GM18868 (cell line): ENCODE measurements at regions not wholly inside any gene's neighbourhood (a gene's known extent, or its start where the extent isn't known, plus 50 kb on each side); places are given as distances from the start of the nearest gene placed in this dataset.
"Not testable (repeated sequence)": the region's sequence is repeated elsewhere in the genome, so short reads cannot be mapped to it uniquely, and the experiment has no call there.

Experiments
- ATAC-seq: cut with Tn5 transposase; IDR thresholded peaks from one replicate; pipeline ENCODE4 v1.9.1; 2021; ENCODE audit warnings: mild to moderate bottlenecking, moderate library complexity; ENCODE audit not compliant: unreplicated experiment

DNA sequence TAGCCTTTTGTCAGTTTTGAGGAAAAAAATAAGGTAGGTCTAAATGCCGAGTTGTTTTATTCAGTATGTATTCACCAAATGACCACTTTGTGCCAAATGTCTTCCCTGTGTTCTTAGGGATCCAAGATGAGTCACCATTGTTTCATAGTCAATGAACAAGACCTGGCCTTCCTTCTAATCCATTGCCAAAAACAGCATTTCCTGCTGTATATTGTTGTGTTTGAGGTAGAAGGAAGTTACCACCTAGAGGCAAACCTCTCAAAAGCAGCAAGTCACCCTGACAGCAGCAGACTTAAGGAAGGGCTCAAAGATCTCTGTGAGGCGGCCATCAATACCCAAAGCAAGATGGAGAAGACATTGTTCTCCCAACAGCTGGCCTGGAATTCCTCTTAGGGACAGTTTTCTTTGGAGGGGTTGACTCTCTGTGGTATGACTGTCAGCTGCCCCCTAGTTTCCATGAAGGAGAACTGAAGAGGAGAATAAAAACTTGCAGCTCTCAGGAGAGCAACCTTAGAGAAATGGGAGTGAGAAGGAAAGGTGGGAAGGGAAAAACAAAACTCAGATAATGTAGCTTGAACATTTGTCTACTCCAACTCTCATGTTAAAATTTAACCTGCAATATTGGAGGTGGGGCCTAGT, 328.3 kb downstream of the LRATD1 start:
- no peak for ATAC-seq

DNA sequence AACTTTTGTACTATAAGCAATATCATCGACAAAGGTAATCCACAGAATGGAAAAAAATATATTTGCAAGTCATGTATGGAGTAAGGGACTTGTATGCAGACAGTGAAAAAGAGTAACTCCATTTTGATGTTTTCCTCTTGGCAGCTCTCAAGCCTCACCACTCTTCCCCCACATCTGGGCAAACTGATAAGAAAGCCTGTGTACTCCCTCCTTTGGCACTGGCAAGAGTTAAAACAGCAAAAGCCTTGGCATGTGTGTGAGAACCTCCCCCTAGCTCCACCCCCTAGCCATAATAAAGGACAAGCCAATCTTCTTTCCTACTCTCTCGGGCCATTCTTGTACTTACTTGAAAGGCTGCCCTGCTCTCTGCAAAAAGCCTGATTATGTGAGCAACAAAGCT, 335.2 kb downstream of the LRATD1 start:
- ATAC-seq: no peak

DNA sequence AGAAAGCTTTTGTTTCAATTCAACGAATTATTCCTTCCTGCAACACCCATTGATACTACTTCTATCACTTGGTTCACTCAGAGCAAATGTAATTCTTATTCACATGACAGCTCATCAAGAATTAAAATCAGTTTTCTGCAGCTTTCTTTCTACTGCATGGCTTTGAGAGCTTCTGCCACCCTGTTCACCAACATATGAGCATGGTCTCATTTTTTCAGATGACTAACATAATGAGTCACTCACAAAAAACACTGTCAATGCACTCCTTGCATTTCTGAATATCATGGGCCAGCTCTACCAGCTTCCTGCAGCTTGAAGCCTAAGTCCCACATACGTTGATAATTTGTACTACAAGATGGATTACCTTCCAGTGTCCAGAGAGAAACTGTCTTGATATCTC, 342.9 kb downstream of the LRATD1 start:
- ATAC-seq: no peak

DNA sequence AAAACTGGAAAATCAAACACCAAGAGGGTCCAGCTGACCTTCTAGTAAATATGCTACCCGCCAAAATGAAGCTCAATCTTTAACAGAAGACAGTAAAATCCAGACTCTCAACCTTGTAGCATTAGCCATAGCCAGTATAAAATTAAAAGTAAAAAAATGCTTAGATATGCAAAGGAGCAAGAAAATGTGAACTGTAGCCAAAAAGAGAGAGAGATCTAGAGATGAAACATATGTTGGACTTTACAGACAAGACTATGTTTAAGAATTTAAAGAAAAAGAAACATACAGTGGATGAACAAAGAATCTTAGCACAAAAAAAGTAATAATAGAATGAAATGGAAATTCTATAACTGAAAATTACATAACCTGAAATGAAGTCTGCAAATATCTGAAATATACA, 344.5 kb downstream of the LRATD1 start:
- ATAC-seq: no peak

DNA sequence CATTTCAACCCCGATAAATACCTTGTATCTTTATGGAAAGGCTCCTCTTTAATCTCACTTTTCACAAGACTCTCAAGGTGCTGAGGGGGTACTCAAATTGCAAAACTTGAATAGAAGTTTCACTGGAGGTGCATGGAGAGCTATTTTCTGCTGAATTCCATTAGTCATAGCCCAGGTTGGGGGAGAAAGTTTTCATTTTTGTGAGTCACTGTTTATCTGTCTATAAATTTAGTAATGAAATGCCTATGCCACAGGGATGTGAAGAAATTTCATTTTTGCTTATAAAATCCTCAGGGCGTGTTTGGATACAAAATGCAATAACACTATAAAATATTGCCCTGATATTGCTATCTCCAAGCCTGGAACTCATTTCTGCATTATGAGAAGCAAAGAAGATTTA, 346.3 kb downstream of the LRATD1 start:
- ATAC-seq: no peak

DNA sequence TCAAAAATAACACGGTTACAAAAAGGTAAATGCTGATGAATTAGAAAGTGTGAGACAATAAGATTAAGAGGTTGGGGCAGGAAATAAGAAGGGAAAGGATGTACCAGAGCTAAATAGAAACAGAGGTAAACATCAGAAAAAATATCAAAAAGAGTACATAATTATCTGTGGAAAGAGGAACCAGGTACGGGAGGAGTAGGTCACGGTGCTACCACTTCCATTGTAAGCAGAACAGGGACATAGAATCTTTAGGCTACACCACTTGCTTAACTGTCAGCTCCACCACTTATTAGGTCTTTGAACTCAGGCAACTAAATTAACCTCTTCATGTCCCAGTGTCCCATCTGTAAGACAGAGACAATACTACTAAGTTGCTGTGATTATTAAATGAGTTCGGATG, 350.3 kb downstream of the LRATD1 start:
- peak; percentile 59 for ATAC-seq

- ATAC-seq: no peak
Measured at GRCh38 chr2:14988600-14988999, 356.1 kb downstream of the LRATD1 start.

GRCh38 chr2:14991723-14992122, 359.2 kb downstream of the LRATD1 start:
- ATAC-seq: no peak

DNA sequence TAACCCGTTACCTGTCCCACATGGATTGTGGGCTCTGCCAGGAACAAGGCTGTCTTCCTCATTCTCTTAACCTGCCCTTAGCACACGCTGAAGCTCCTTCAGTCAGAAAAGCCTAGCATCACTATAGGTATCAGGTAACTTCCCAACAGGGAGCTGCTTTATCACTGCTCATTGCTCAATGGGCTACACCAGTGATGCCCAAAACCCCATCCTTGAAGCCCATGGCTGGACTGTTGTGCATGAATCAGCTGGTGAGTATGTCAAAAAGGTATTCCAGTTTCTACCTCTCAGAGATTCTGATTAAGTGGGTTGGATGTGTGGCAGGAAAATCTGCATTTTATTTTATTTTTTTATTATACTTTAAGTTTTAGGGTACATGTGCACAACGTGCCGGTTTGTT, 362.2 kb downstream of the LRATD1 start:
- ATAC-seq: no peak

- ATAC-seq: no peak
Measured at GRCh38 chr2:14996351-14997014, 364.0 kb downstream of the LRATD1 start.

DNA sequence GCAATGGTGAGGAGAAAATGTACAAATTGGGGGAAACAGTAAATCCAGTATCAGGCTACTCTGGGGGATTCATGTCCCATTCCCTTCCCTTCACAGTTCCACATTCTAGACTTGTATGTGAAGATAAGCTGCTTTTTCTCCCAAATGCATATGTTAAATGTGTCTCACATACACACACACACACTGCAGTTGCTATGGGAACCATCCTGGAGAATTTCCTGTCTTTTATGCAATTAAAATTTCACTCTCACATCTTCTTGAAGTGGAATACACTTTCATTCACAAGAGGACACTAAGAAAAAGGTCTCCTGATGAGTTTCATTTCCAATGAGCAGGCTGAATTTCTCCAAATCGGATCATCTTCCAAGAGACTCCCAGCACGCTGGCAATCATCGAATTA, 366.0 kb downstream of the LRATD1 start:
- no peak for ATAC-seq

- no peak for ATAC-seq
Measured at GRCh38 chr2:14999114-14999661, 366.7 kb downstream of the LRATD1 start.

- ATAC-seq: not testable (repeated sequence)
Measured at GRCh38 chr2:15002519-15002918, 370.0 kb downstream of the LRATD1 start.

GRCh38 chr2:15006667-15007066, 374.1 kb downstream of the LRATD1 start:
- no peak for ATAC-seq

DNA sequence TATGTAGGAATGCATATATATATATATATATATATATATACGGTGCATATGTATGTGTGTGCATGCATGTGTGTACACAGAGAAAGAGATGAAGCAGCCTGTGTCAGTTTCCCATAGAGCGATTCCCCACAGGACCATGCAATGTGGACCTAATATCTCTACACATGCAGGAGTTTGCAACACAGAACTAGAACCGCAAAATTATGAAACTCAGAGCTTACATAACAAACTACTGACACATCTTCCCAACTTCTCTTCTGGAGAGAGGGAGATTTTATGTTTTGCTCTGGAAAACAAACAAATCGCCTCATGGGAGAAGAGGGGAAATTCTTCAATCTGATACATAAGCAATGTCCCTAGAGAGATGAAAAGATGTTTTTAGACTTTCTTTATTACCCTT, 377.2 kb downstream of the LRATD1 start:
- no peak for ATAC-seq

DNA sequence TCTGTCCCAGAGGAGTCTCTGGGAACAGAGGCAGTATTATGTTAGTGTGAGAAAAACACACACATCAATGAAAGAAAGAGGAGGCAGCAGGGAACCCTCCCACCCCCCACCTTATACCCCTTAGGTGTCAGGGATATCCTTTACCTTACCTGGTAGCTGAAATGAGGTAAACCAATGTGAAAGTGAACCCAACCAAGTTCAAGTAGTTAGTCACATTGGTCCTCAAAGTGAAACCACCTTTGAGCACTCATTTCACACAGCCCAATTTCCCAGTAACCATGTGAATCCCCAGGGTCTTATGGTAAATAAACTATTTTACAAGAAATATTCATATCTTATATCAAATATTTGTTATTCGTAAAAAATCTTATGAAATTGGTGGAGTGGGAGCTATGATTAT, 377.8 kb downstream of the LRATD1 start:
- ATAC-seq: no peak

DNA sequence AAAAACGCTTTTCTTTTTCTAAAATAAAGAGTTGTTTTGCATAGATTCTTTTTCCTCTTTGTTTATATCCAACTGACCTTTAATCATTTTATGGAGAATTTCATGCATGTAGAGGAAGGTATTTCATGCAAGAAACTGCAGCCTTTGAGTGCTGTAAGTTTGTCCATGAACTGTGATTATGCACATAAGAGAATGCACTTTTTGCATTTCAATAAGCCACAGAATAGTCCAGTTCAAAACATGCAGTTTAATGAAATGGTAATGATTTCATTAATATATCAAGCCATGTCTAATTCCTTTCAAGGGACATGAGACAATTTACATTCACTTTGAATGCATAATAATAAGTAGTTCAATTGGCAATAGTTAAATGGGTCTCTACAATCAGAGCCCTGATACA, 386.3 kb downstream of the LRATD1 start:
- ATAC-seq: no peak

DNA sequence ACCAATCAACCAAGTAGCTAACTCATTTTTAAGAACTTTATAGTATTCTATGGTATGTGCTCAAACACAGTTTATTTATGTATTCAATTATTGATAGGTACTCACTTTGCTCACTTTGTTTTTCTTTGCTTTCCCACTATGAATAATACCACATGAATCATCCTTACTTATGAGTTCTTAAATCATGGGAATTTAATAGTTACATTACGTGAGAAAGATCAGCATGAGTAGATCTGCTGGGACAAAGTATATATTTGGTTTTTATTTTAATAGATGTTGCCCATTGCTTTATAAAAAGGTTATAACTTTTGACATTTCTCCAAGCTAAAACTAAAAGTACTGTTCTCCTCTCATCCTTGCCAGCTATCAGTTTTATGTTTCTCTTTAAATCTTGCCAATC, 390.7 kb downstream of the LRATD1 start:
- no peak for ATAC-seq

DNA sequence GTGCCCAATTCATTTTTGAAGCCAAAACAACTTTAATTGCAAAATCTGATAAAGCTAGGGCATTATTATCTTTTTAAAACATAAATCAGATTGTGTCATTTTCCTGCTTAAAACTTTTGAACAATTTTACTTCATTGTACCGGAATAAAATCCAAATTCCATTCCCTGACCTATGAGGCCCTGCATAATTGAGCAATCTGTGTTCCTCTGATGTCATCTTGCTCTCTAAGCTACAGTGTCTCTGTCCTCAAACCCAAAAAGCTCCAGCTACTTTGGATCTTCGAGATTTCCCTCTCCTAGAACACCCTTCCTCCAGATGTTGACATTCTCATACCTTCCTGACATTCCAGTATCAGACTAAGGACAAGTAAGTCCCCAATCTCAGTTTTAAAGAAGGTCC, 395.9 kb downstream of the LRATD1 start:
- ATAC-seq: no peak

- ATAC-seq: peak; percentile 72
Measured at GRCh38 chr2:15031745-15032240, 399.3 kb downstream of the LRATD1 start.

DNA sequence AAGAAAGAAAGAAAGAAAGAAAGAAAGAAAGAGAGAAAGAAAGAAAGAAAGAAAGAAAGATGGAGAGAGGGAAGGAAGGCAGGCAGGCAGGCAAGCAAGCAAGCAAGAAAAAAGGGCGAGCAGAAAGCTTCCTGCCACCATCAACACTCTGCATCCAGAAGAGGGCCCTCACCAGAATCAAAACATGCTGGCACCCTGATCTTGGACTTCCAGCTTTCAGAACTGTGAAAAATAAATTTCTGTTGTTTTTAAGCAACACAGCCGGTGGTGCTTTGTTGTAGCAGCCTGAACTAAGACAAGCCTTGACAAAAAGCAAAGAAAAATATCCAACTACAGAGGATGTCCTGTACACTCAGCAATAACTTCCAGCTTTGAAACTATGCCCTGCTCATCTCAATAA, 401.7 kb downstream of the LRATD1 start:
- no peak for ATAC-seq

DNA sequence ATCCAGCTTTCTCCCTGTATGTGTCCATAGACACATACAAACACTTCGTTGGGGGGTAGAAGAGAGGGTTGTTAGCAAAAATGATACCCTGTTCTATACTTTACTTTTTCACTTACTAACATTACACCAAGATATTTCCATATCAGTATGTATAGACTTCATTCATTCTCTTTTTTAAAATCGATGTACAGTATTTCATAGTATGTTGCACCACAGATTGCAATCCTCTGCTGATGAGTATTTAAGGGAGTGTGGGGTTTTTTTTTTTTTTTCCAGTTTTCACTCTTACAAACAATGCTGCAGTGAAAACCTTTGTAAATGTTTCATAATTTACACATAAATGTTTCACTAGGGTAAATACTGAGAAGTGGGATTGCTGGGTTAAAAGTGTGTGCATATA, 402.3 kb downstream of the LRATD1 start:
- ATAC-seq: no peak
